ENCODE measurements at regions not wholly inside any gene's neighbourhood (a gene's known extent, or its start where the extent isn't known, plus 50 kb on each side); places are given as distances from the start of the nearest gene placed in this dataset.

- DNase-seq = no peak
These were observed 1762.6 kb downstream of the RPA4 start for GRCh38 chrX:98646351-98646750.

GRCh38 chrX:98654565-98654964 is 1755.5 kb downstream of the PCDH19 start:
- no peak for DNase-seq
